NB4 (cell line): ENCODE measurements at regions not wholly inside any gene's neighbourhood (a gene's known extent, or its start where the extent isn't known, plus 50 kb on each side); places are given as distances from the start of the nearest gene placed in this dataset.

Experiments
- MYC ChIP-seq: IDR thresholded peaks from 2 replicates; pipeline ENCODE4 v1.6.1; 2011; ENCODE audit warnings: low read depth, low read length
- POLR2A ChIP-seq: IDR thresholded peaks from 2 replicates; pipeline ENCODE4 v1.6.1; 2011; ENCODE audit warnings: mild to moderate bottlenecking; ENCODE audit not compliant: insufficient read length; ENCODE audit errors: extremely low read depth
- TF ChIP-seq, protein P1 (sequence below): IDR thresholded peaks from one replicate; pipeline ENCODE4 v1.5.1; 2012; ENCODE audit warnings: low read depth, low read length
- TF ChIP-seq, protein P2 (sequence below): IDR thresholded peaks from 2 replicates; pipeline ENCODE4 v1.6.1; 2011; ENCODE audit warnings: low read depth, low read length

DNA sequence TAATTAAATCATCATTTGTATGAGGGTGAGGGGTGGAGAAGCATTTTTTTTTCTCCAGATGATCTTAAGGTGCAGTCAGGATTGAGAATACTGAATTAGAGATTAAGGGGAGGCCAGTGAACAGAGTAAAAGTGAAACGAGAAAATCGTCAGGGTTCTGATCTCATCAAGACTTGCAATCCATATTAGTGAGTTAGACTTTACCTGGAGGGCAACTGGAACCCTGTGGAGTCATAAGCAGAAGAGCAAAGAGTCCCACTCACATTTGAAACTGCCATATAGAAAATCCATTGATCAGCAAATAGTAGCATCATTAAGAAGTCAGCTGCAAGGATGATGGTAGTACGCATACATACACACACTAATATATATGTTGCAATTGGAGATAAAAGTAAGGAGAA is 466.2 kb upstream of the PAPPA start:
- TF ChIP-seq, protein P1, sequence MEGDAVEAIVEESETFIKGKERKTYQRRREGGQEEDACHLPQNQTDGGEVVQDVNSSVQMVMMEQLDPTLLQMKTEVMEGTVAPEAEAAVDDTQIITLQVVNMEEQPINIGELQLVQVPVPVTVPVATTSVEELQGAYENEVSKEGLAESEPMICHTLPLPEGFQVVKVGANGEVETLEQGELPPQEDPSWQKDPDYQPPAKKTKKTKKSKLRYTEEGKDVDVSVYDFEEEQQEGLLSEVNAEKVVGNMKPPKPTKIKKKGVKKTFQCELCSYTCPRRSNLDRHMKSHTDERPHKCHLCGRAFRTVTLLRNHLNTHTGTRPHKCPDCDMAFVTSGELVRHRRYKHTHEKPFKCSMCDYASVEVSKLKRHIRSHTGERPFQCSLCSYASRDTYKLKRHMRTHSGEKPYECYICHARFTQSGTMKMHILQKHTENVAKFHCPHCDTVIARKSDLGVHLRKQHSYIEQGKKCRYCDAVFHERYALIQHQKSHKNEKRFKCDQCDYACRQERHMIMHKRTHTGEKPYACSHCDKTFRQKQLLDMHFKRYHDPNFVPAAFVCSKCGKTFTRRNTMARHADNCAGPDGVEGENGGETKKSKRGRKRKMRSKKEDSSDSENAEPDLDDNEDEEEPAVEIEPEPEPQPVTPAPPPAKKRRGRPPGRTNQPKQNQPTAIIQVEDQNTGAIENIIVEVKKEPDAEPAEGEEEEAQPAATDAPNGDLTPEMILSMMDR: no peak
- TF ChIP-seq POLR2A (no peak), MYC (no peak)
- TF ChIP-seq, protein P2, sequence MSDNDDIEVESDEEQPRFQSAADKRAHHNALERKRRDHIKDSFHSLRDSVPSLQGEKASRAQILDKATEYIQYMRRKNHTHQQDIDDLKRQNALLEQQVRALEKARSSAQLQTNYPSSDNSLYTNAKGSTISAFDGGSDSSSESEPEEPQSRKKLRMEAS: no peak
